ENCODE measurements at regions not wholly inside any gene's neighbourhood (a gene's known extent, or its start where the extent isn't known, plus 50 kb on each side); places are given as distances from the start of the nearest gene placed in this dataset.

DNA sequence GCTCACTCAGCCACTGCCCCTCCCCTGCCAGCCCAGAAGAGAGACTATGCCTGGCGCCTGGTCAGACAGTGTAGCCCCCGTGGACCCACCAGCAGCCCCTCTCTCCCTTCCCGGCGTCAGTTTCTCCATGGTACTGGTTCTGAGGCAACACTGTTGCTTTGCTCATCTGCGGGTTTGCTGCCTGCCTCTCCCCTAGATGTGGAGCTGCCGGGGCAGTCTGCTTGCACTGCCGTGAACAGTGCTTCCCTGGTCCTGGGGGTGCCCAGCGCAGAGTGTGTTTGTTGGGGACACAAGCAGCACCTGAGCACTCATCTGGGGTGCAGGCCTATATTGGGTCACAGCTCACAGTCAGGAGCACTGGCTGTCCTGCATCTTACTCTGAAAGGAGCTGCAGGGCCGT lies 309.9 kb downstream of the NDUFA10 start:
- Mint-ChIP-seq H3K27ac (no peak overlapping the region), H3K27me3 (ENCODE audit: insufficient read depth) (peaks cover 6% of the 10 kb centered on the region; the same call in 1 of the 2 replicates), H3K4me1 (ENCODE audit: low read depth) (no peaks in the 10 kb centered on the region), H3K9me3 (peaks cover 61% of the 10 kb centered on the region), H3K36me3 (ENCODE audit: low read depth) (peaks cover 23% of the 10 kb centered on the region; the same call in 1 of the 2 replicates), H3K4me3 (no peak overlapping the region)
- TF ChIP-seq, protein P1, sequence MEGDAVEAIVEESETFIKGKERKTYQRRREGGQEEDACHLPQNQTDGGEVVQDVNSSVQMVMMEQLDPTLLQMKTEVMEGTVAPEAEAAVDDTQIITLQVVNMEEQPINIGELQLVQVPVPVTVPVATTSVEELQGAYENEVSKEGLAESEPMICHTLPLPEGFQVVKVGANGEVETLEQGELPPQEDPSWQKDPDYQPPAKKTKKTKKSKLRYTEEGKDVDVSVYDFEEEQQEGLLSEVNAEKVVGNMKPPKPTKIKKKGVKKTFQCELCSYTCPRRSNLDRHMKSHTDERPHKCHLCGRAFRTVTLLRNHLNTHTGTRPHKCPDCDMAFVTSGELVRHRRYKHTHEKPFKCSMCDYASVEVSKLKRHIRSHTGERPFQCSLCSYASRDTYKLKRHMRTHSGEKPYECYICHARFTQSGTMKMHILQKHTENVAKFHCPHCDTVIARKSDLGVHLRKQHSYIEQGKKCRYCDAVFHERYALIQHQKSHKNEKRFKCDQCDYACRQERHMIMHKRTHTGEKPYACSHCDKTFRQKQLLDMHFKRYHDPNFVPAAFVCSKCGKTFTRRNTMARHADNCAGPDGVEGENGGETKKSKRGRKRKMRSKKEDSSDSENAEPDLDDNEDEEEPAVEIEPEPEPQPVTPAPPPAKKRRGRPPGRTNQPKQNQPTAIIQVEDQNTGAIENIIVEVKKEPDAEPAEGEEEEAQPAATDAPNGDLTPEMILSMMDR (IDR thresholded peaks at IDR 0.05), result no peak
- DNase-seq, result no peak

DNA sequence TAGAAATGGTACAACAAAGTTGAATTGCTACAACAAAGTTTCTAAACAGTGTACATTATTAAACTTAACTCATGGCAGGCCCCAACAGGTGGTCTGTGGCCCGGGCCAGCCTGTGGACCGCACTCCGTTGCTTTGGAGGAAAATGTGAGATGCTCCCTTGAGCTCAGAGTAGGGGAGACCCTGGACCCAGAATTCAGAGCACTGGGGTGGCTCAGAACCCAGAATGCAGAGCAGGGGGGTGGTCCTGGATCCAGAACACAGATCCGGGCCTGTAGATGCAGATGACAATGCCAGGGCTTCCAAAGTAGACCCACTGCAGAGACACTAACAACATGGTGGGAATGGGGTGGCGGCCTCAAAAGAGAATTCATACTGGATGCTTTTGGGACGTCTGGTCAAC lies 311.0 kb downstream of the NDUFA10 start:
- TF ChIP-seq, protein P1 (IDR thresholded peaks at IDR 0.05), result no peak
- peaks cover 23% of the 10 kb centered on the region; the same call in 1 of the 2 replicates for H3K36me3 Mint-ChIP-seq (ENCODE audit: low read depth)
- no peak overlapping the region for H3K27ac Mint-ChIP-seq
- H3K4me3 Mint-ChIP-seq, result no peak overlapping the region
- DNase-seq, result no peak
- peaks cover 59% of the 10 kb centered on the region for H3K9me3 Mint-ChIP-seq
- H3K4me1 Mint-ChIP-seq (ENCODE audit: low read depth), result no peaks in the 10 kb centered on the region
- H3K27me3 Mint-ChIP-seq (ENCODE audit: insufficient read depth), result peaks cover 6% of the 10 kb centered on the region; the same call in 1 of the 2 replicates

DNA sequence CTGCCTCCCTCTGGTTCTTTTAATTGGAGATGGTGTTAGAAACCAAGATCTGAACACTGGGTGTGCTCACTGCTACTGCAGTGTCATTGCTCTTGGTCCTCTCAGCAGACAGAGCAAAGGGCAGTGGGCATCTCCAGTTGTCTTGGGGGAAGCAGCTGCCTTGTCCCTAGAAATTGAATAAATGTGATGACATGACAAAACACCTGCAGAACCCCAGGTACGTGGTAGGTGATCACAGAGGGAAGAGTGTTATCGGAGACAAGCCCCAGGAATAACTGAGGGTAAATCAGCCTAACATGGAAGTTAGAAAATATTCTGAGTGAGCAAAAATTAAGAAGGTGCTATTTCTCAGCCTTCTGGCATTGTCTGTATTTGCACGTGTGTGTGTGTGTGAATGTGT lies 311.9 kb upstream of the HDAC4 start:
- no peaks in the 10 kb centered on the region for H3K4me1 Mint-ChIP-seq (ENCODE audit: low read depth)
- H3K27me3 Mint-ChIP-seq (ENCODE audit: insufficient read depth), result peaks cover 6% of the 10 kb centered on the region; the same call in 1 of the 2 replicates
- H3K4me3 Mint-ChIP-seq, result no peak overlapping the region
- H3K36me3 Mint-ChIP-seq (ENCODE audit: low read depth), result peaks cover 23% of the 10 kb centered on the region; the same call in 1 of the 2 replicates
- no peak for DNase-seq
- H3K9me3 Mint-ChIP-seq, result peaks cover 52% of the 10 kb centered on the region
- no peak overlapping the region for H3K27ac Mint-ChIP-seq
- TF ChIP-seq, protein P1 (IDR thresholded peaks at IDR 0.05), result no peak

GRCh38 chr2:239711911-239712570 lies 311.2 kb upstream of the HDAC4 start:
- H3K27ac Mint-ChIP-seq, result no peak overlapping the region
- no peak for DNase-seq
- H3K4me1 Mint-ChIP-seq (ENCODE audit: low read depth), result no peaks in the 10 kb centered on the region
- H3K9me3 Mint-ChIP-seq, result peaks cover 51% of the 10 kb centered on the region
- TF ChIP-seq, protein P1 (IDR thresholded peaks at IDR 0.05), result no peak
- H3K4me3 Mint-ChIP-seq, result no peak overlapping the region
- H3K27me3 Mint-ChIP-seq (ENCODE audit: insufficient read depth), result peaks cover 6% of the 10 kb centered on the region; the same call in 1 of the 2 replicates
- peaks cover 23% of the 10 kb centered on the region; the same call in 1 of the 2 replicates for H3K36me3 Mint-ChIP-seq (ENCODE audit: low read depth)

GRCh38 chr2:239710953-239711861 lies 310.4 kb upstream of the HDAC4 start:
- DNase-seq, result no peak
- peaks cover 52% of the 10 kb centered on the region for H3K9me3 Mint-ChIP-seq
- H3K4me3 Mint-ChIP-seq, result no peak overlapping the region
- TF ChIP-seq, protein P1 (IDR thresholded peaks at IDR 0.05), result no peak
- H3K27ac Mint-ChIP-seq, result no peak overlapping the region
- peaks cover 23% of the 10 kb centered on the region; the same call in 1 of the 2 replicates for H3K36me3 Mint-ChIP-seq (ENCODE audit: low read depth)
- no peaks in the 10 kb centered on the region for H3K4me1 Mint-ChIP-seq (ENCODE audit: low read depth)
- H3K27me3 Mint-ChIP-seq (ENCODE audit: insufficient read depth), result peaks cover 3% of the 10 kb centered on the region; the same call in 1 of the 2 replicates

Measured in HFFc6 (cell line).